Aorta (tissue), 5 donors: ENCODE measurements at regions not wholly inside any gene's neighbourhood (a gene's known extent, or its start where the extent isn't known, plus 50 kb on each side); places are given as distances from the start of the nearest gene placed in this dataset.

Experiments used
- ATAC-seq: fragments of 200-7000 bp; cut with Tn5 transposase; one replicate; pipeline ENCODE4 v1.9.1; 2022; ENCODE audit warnings: moderate library complexity; ENCODE audit not compliant: low FRiP score
- DNase-seq, 2 donors: peaks; one replicate each; pipeline ENCODE4 v3.0.0-alpha.2; 2020
- H3K27ac ChIP-seq, 2 donors: one replicate each; pipeline ENCODE4 v1.5.1; 2013; ENCODE audit warnings: low read length in 2 of 2, mild to moderate bottlenecking in 2 of 2, moderate library complexity in 2 of 2, control low read depth in 1 of 2, inconsistent platforms in 1 of 2, low read depth in 1 of 2
- H3K27me3 ChIP-seq, 2 donors: one replicate each; pipeline ENCODE4 v1.6.1; 2013; ENCODE audit warnings: control low read depth in 1 of 2, low read length in 1 of 2, mild to moderate bottlenecking in 1 of 2, moderate library complexity in 1 of 2; ENCODE audit not compliant: insufficient read depth in 2 of 2, control insufficient read depth in 1 of 2
- H3K36me3 ChIP-seq, 2 donors: one replicate each; pipeline ENCODE4 v1.6.1; 2013; ENCODE audit warnings: control low read depth in 1 of 2, low read length in 1 of 2, mild to moderate bottlenecking in 1 of 2; ENCODE audit not compliant: insufficient read depth in 2 of 2, control insufficient read depth in 1 of 2
- H3K4me1 ChIP-seq, 2 donors: one replicate each; pipeline ENCODE4 v1.6.1; 2013; ENCODE audit warnings: low read length in 2 of 2, control low read depth in 1 of 2, mild to moderate bottlenecking in 1 of 2, moderate library complexity in 1 of 2; ENCODE audit not compliant: insufficient read depth in 2 of 2, control insufficient read depth in 1 of 2
- H3K4me3 ChIP-seq, 2 donors: one replicate each; pipeline ENCODE4 v1.5.1; 2013; ENCODE audit warnings: low read length in 2 of 2, control low read depth in 1 of 2, mild to moderate bottlenecking in 1 of 2
- H3K9me3 ChIP-seq: one replicate; pipeline ENCODE4 v1.6.1; 2013; ENCODE audit warnings: mild to moderate bottlenecking, low read length; ENCODE audit not compliant: control insufficient read depth
- WGBS, 2 donors: extraction: QIAGEN DNeasy Blood & Tissue Kit; methylation state at CpG; one replicate each; pipeline ENCODE4 v1.1.7; 2013; 5-methylcytosine and 5-hydroxymethylcytosine counted together
- intact Hi-C, 2 donors: fragments of 100-400 bp; cut with DNase I; formaldehyde crosslinking; loops; one replicate each; pipeline versions ENCODE4 v1.14.2 to v1.15.0; 2022
- donor health status: healthy with polysubstance abuse.
- donor health status: Bipolar disorder and iron deficiency.
- donor health status: DM: no; HTN: no; CAD: no.
- donor health status: DM: no; HTN: no; CAD: no.
- donor health status: DM: yes; HTN: yes; CAD: no.

GRCh38 chr14:71725922-71726579 is 206.2 kb upstream of the RGS6 start:
- no peaks in the 10 kb centered on the region for H3K9me3 ChIP-seq
- H3K27me3 ChIP-seq: no peaks in the 10 kb centered on the region
- peak overlapping the region in 1 of 2 donors; percentile 69 for H3K27ac ChIP-seq
- no peak overlapping the region for H3K4me3 ChIP-seq
- ATAC-seq: no peak
- no peak for DNase-seq
- 53 to 55% methylated on average over 7 of the region's 7 CpGs for WGBS, 2 donors
- intact Hi-C loops: loop anchor here in 1 of 2 donors (10.0 kb wide), 1 partner anchor 141 kb away; no protein-coding TSS in a partner anchor
- H3K36me3 ChIP-seq: peaks cover 2 to 8% of the 10 kb centered on the region in 2 donors
- peaks cover 2 to 3% of the 10 kb centered on the region in 2 donors for H3K4me1 ChIP-seq

GRCh38 chr14:71726580-71727021 is 205.6 kb upstream of the RGS6 start:
- DNase-seq (peak in 1 of 2 donors; percentile 56), ATAC-seq (no peak)
- Histone ChIP-seq H3K4me3 (no peak overlapping the region), H3K4me1 (peaks cover 2 to 3% of the 10 kb centered on the region in 2 donors), H3K36me3 (peaks cover 2 to 8% of the 10 kb centered on the region in 2 donors), H3K27me3 (no peaks in the 10 kb centered on the region), H3K27ac (peak overlapping the region in 1 of 2 donors; percentile 37), H3K9me3 (no peaks in the 10 kb centered on the region)
- WGBS, 2 donors: 35 to 47% methylated on average over 3 of the region's 3 CpGs
- intact Hi-C loops: loop anchor here in 1 of 2 donors (10.0 kb wide), 1 partner anchor 142 kb away; no protein-coding TSS in a partner anchor

GRCh38 chr14:71728386-71728785 is 203.8 kb upstream of the RGS6 start:
- intact Hi-C loops: loop anchor here in 1 of 2 donors (10.0 kb wide), 1 partner anchor 144 kb away; no protein-coding TSS in a partner anchor
- Histone ChIP-seq H3K36me3 (peaks cover 2 to 8% of the 10 kb centered on the region in 2 donors), H3K4me3 (no peak overlapping the region), H3K9me3 (no peaks in the 10 kb centered on the region), H3K4me1 (peaks cover 2 to 3% of the 10 kb centered on the region in 2 donors), H3K27ac (no peak overlapping the region), H3K27me3 (no peaks in the 10 kb centered on the region)
- ATAC-seq (no peak), DNase-seq (no peak)
- WGBS, 2 donors: 91 to 98% methylated on average over 3 of the region's 3 CpGs

GRCh38 chr14:71729596-71729995 is 202.6 kb upstream of the RGS6 start:
- intact Hi-C loops: loop anchor here in 1 of 2 donors (10.0 kb wide), 1 partner anchor 145 kb away; no protein-coding TSS in a partner anchor
- whole genome bisulfite sequencing, 2 donors: 82 to 84% methylated on average over 3 of the region's 3 CpGs
- DNase-seq (no peak), ATAC-seq (no peak)
- no peak overlapping the region for H3K27ac ChIP-seq
- peaks cover 2 to 8% of the 10 kb centered on the region in 2 donors for H3K36me3 ChIP-seq
- no peaks in the 10 kb centered on the region for H3K27me3 ChIP-seq
- H3K9me3 ChIP-seq: no peaks in the 10 kb centered on the region
- H3K4me3 ChIP-seq: no peak overlapping the region
- peaks cover 2 to 3% of the 10 kb centered on the region in 2 donors for H3K4me1 ChIP-seq

- Histone ChIP-seq H3K4me1 (peaks cover 2 to 3% of the 10 kb centered on the region in 2 donors), H3K4me3 (no peak overlapping the region), H3K36me3 (peaks cover 0 to 2% of the 10 kb centered on the region in 2 donors), H3K9me3 (no peaks in the 10 kb centered on the region), H3K27ac (no peak overlapping the region), H3K27me3 (no peaks in the 10 kb centered on the region)
- 97 to 100% methylated on average over 1 of the region's 1 CpG for WGBS, 2 donors
- intact Hi-C loops: no loop called here
- no peak for DNase-seq
- no peak for ATAC-seq
These were observed 201.8 kb upstream of the RGS6 start for GRCh38 chr14:71730471-71730870.

- intact Hi-C loops: no loop called here
- Histone ChIP-seq H3K4me3 (no peak overlapping the region), H3K27ac (no peak overlapping the region), H3K27me3 (no peaks in the 10 kb centered on the region), H3K4me1 (no peaks in the 10 kb centered on the region), H3K9me3 (no peaks in the 10 kb centered on the region), H3K36me3 (peaks cover 0 to 2% of the 10 kb centered on the region in 2 donors)
- no peak for DNase-seq
- ATAC-seq: no peak
- 94 to 95% methylated on average over 5 of the region's 5 CpGs for WGBS, 2 donors
These were observed 201.1 kb upstream of the RGS6 start for GRCh38 chr14:71731096-71731495.

GRCh38 chr14:71733210-71733883 is 198.9 kb upstream of the RGS6 start:
- intact Hi-C loops: no loop called here
- ATAC-seq (peak; percentile 10), DNase-seq (no peak)
- H3K4me1 ChIP-seq: no peaks in the 10 kb centered on the region
- H3K36me3 ChIP-seq: peaks cover 1 to 2% of the 10 kb centered on the region in 2 donors
- H3K4me3 ChIP-seq: no peak overlapping the region
- H3K9me3 ChIP-seq: no peaks in the 10 kb centered on the region
- no peaks in the 10 kb centered on the region for H3K27me3 ChIP-seq
- H3K27ac ChIP-seq: no peak overlapping the region
- WGBS, 2 donors: 68% methylated on average over 6 of the region's 6 CpGs

GRCh38 chr14:71734076-71734475 is 198.2 kb upstream of the RGS6 start:
- Histone ChIP-seq H3K36me3 (peaks cover 1 to 2% of the 10 kb centered on the region in 2 donors), H3K27me3 (no peaks in the 10 kb centered on the region), H3K27ac (no peak overlapping the region), H3K4me1 (no peaks in the 10 kb centered on the region), H3K9me3 (no peaks in the 10 kb centered on the region), H3K4me3 (no peak overlapping the region)
- 65 to 69% methylated on average over 14 of the region's 14 CpGs for WGBS, 2 donors
- ATAC-seq (no peak), DNase-seq (no peak)
- intact Hi-C loops: no loop called here
